ENCODE measurements at regions not wholly inside any gene's neighbourhood (a gene's known extent, or its start where the extent isn't known, plus 50 kb on each side); places are given as distances from the start of the nearest gene placed in this dataset.
"Not testable (repeated sequence)": the region's sequence is repeated elsewhere in the genome, so short reads cannot be mapped to it uniquely, and the experiment has no call there.

- H3K4me1 ChIP-seq (ENCODE audit: insufficient read depth, low read length); H2AFZ ChIP-seq (ENCODE audit: low read depth, low read length); H3K36me3 ChIP-seq (ENCODE audit: insufficient read depth, low read length); H3K4me3 ChIP-seq (ENCODE audit: low read length); H3K27me3 ChIP-seq (ENCODE audit: insufficient read depth, low read length); H3K9me3 ChIP-seq (ENCODE audit: low read length): not testable (repeated sequence)
Measured at GRCh38 chr16:55075208-55075607, 144.5 kb downstream of the IRX5 start.

DNA sequence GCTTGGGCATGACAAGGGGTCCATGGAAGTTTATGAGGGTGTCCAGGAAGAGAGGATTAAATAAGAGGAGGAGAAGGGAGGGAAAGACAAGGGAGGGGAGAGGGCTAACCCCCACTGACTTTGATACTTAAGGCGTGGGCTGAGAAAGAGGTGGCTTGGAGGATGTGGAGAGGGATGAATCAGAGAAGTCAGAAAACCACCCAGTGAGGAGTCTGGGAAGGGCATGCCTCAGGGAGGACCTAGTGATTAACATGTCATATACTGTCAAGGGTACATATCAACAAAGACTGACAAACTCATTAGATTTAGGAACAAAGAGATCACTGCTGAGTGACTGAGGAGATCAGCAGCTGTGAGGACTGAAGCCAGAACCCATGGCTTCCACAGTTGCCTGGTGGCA, 145.4 kb downstream of the IRX5 start:
- peaks cover 4% of the 10 kb centered on the region for H3K9me3 ChIP-seq (ENCODE audit: low read length)
- no peak overlapping the region for H3K4me3 ChIP-seq (ENCODE audit: low read length)
- H3K27me3 ChIP-seq (ENCODE audit: insufficient read depth, low read length): no peaks in the 10 kb centered on the region
- H2AFZ ChIP-seq (ENCODE audit: low read depth, low read length): no peak overlapping the region
- no peaks in the 10 kb centered on the region for H3K4me1 ChIP-seq (ENCODE audit: insufficient read depth, low read length)
- H3K36me3 ChIP-seq (ENCODE audit: insufficient read depth, low read length): no peaks in the 10 kb centered on the region

- Histone ChIP-seq H3K36me3 (ENCODE audit: insufficient read depth, low read length) (no peaks in the 10 kb centered on the region), H3K4me1 (ENCODE audit: insufficient read depth, low read length) (no peaks in the 10 kb centered on the region), H3K9me3 (ENCODE audit: low read length) (no peaks in the 10 kb centered on the region), H3K4me3 (ENCODE audit: low read length) (no peak overlapping the region), H3K27me3 (ENCODE audit: insufficient read depth, low read length) (no peaks in the 10 kb centered on the region), H2AFZ (ENCODE audit: low read depth, low read length) (no peak overlapping the region)
Measured at GRCh38 chr16:55077266-55077665, 146.6 kb downstream of the IRX5 start.

- Histone ChIP-seq H3K4me3 (ENCODE audit: low read length) (no peak overlapping the region), H3K27me3 (ENCODE audit: insufficient read depth, low read length) (no peaks in the 10 kb centered on the region), H3K36me3 (ENCODE audit: insufficient read depth, low read length) (no peaks in the 10 kb centered on the region), H2AFZ (ENCODE audit: low read depth, low read length) (no peak overlapping the region), H3K9me3 (ENCODE audit: low read length) (no peaks in the 10 kb centered on the region), H3K4me1 (ENCODE audit: insufficient read depth, low read length) (no peaks in the 10 kb centered on the region)
Measured at GRCh38 chr16:55078153-55078552, 147.5 kb downstream of the IRX5 start.

- Histone ChIP-seq H3K9me3 (ENCODE audit: low read length) (no peaks in the 10 kb centered on the region), H3K4me3 (ENCODE audit: low read length) (no peak overlapping the region), H3K36me3 (ENCODE audit: insufficient read depth, low read length) (no peaks in the 10 kb centered on the region)
Measured at GRCh38 chr16:55078699-55079410, 148.2 kb downstream of the IRX5 start.

DNA sequence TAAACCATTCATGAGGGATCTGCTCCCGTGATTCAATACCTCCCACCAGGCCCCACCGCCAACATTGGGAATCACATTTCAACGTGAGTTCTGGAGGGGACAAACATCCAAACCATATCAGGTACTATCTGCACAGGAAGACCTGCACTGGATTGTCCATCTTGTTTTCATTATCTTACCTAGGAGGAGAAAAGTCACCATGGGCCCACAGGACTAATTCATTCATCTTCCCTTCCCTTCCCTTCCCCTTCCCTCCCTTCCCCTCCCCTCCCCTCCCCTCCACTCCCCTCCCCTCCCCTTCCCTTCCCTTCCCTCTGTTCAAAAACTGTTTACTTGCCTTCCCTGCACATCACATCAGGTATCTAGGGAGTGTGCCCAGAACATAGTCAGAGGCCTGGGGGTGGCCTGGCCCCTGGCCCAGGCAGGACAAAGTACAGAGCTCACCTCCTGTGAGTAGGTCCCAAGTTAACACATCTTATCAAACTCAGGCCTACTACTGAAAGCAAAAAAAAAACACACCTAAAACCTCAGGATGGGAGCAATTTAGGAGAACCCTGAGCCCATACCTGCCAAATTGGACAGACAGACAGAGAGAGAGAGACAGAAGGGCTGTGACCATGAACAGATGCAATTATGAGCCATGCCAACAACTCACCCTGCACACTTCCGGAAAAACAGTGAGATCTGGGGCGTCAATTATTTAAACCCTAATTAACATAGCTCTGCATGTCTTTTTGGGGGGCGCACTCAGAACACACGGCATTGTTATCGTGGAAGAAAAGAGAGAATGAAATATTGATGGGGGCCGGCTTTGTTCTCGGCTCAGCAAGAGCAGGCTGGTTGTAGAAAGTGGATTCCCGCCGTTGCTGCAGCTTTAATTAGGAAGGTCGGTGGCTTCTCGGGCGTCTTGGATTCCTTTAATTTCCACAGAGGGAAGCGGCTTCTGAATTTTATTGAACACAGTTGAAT, 151.2 kb downstream of the IRX5 start:
- Histone ChIP-seq H2AFZ (ENCODE audit: low read depth, low read length) (no peak overlapping the region), H3K4me3 (ENCODE audit: low read length) (no peak overlapping the region), H3K27me3 (ENCODE audit: insufficient read depth, low read length) (no peaks in the 10 kb centered on the region), H3K36me3 (ENCODE audit: insufficient read depth, low read length) (no peaks in the 10 kb centered on the region), H3K9me3 (ENCODE audit: low read length) (no peaks in the 10 kb centered on the region), H3K4me1 (ENCODE audit: insufficient read depth, low read length) (no peaks in the 10 kb centered on the region)

More at GRCh38 chr16:55078699-55079410, 148.2 kb downstream of the IRX5 start:
- no peak overlapping the region for H2AFZ ChIP-seq (ENCODE audit: low read depth, low read length)
- no peaks in the 10 kb centered on the region for H3K27me3 ChIP-seq (ENCODE audit: insufficient read depth, low read length)
- H3K4me1 ChIP-seq (ENCODE audit: insufficient read depth, low read length): no peaks in the 10 kb centered on the region

DNA sequence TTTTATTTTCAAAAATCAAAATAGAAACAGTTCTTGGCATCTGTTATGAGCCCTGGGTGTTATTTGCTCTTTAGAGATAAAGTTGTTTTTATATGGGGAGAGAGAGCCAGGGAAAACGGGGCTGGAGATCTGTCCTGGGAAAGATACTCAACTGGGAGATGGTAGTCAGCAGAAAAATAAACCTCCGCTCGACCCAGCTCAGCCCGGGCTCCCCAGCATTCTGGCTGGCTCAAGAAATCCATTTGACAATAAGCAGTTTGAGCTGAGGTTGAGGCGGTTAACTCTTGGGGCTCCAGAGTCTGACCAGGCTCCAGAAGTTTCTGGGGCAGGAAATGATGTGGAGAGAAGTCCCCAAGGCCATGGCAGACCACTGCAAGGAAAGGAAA, 151.9 kb downstream of the IRX5 start:
- Histone ChIP-seq H3K4me1 (ENCODE audit: insufficient read depth, low read length) (no peaks in the 10 kb centered on the region), H3K36me3 (ENCODE audit: insufficient read depth, low read length) (no peaks in the 10 kb centered on the region), H2AFZ (ENCODE audit: low read depth, low read length) (no peak overlapping the region), H3K9me3 (ENCODE audit: low read length) (no peaks in the 10 kb centered on the region), H3K4me3 (ENCODE audit: low read length) (no peak overlapping the region), H3K27me3 (ENCODE audit: insufficient read depth, low read length) (no peaks in the 10 kb centered on the region)

- H3K36me3 ChIP-seq (ENCODE audit: insufficient read depth, low read length): no peaks in the 10 kb centered on the region
- H3K9me3 ChIP-seq (ENCODE audit: low read length): no peaks in the 10 kb centered on the region
- no peaks in the 10 kb centered on the region for H3K27me3 ChIP-seq (ENCODE audit: insufficient read depth, low read length)
- H3K4me3 ChIP-seq (ENCODE audit: low read length): no peak overlapping the region
- no peaks in the 10 kb centered on the region for H3K4me1 ChIP-seq (ENCODE audit: insufficient read depth, low read length)
- H2AFZ ChIP-seq (ENCODE audit: low read depth, low read length): no peak overlapping the region
Measured at GRCh38 chr16:55083052-55083451, 152.4 kb downstream of the IRX5 start.

GRCh38 chr16:55088098-55088497, 157.4 kb downstream of the IRX5 start:
- H3K4me1 ChIP-seq (ENCODE audit: insufficient read depth, low read length): no peaks in the 10 kb centered on the region
- no peak overlapping the region for H3K4me3 ChIP-seq (ENCODE audit: low read length)
- no peaks in the 10 kb centered on the region for H3K36me3 ChIP-seq (ENCODE audit: insufficient read depth, low read length)
- peaks cover 6% of the 10 kb centered on the region for H3K27me3 ChIP-seq (ENCODE audit: insufficient read depth, low read length)
- no peak overlapping the region for H2AFZ ChIP-seq (ENCODE audit: low read depth, low read length)
- peaks cover 4% of the 10 kb centered on the region for H3K9me3 ChIP-seq (ENCODE audit: low read length)

GRCh38 chr16:55089600-55089999, 158.9 kb downstream of the IRX5 start:
- Histone ChIP-seq H3K4me1 (ENCODE audit: insufficient read depth, low read length) (no peaks in the 10 kb centered on the region), H3K9me3 (ENCODE audit: low read length) (peaks cover 4% of the 10 kb centered on the region), H3K27me3 (ENCODE audit: insufficient read depth, low read length) (peaks cover 6% of the 10 kb centered on the region), H3K4me3 (ENCODE audit: low read length) (no peak overlapping the region), H3K36me3 (ENCODE audit: insufficient read depth, low read length) (no peaks in the 10 kb centered on the region), H2AFZ (ENCODE audit: low read depth, low read length) (no peak overlapping the region)

DNA sequence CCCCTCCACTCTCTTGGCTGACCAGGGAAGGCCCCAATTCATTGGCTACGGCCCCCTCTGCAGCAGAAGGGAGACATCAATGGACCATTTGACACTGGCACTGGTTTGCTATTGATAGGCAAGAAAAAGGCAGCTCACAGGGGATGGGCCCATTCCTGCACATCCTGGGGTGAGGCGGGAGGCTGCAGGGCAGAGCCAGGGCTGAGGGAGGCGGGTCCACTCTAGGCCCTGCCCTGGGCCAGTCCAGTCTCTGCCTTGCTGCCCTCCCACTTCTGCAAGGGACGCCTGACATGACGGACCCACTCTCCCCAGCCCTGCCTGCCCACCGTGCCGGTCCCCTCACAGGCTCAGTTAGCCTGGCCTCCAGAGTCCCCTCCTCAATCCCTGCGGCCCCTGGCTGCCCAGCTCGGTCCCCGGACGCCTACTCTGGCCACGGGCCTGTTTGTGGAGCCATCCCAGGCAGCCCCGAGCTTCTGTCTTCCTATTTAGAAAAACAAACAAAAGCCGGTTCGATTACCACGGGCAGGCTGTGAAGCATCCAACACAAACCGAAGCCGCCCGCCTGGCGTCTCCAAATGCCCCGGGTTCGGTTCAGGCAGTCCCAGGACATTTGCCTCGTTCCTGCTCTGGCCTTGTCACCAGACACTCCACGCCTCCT, 160.7 kb downstream of the IRX5 start:
- H3K27me3 ChIP-seq (ENCODE audit: insufficient read depth, low read length): peaks cover 6% of the 10 kb centered on the region
- H3K36me3 ChIP-seq (ENCODE audit: insufficient read depth, low read length): no peaks in the 10 kb centered on the region
- peaks cover 4% of the 10 kb centered on the region for H3K9me3 ChIP-seq (ENCODE audit: low read length)
- no peaks in the 10 kb centered on the region for H3K4me1 ChIP-seq (ENCODE audit: insufficient read depth, low read length)
- H3K4me3 ChIP-seq (ENCODE audit: low read length): no peak overlapping the region
- H2AFZ ChIP-seq (ENCODE audit: low read depth, low read length): no peak overlapping the region

- no peaks in the 10 kb centered on the region for H3K36me3 ChIP-seq (ENCODE audit: insufficient read depth, low read length)
- H3K4me3 ChIP-seq (ENCODE audit: low read length): no peak overlapping the region
- H3K27me3 ChIP-seq (ENCODE audit: insufficient read depth, low read length): peaks cover 6% of the 10 kb centered on the region
- no peak overlapping the region for H2AFZ ChIP-seq (ENCODE audit: low read depth, low read length)
- peaks cover 4% of the 10 kb centered on the region for H3K9me3 ChIP-seq (ENCODE audit: low read length)
- H3K4me1 ChIP-seq (ENCODE audit: insufficient read depth, low read length): no peaks in the 10 kb centered on the region
Measured at GRCh38 chr16:55091871-55092230, 161.2 kb downstream of the IRX5 start.

- no peak overlapping the region for H2AFZ ChIP-seq (ENCODE audit: low read depth, low read length)
- H3K4me3 ChIP-seq (ENCODE audit: low read length): no peak overlapping the region
- no peaks in the 10 kb centered on the region for H3K36me3 ChIP-seq (ENCODE audit: insufficient read depth, low read length)
- H3K4me1 ChIP-seq (ENCODE audit: insufficient read depth, low read length): no peaks in the 10 kb centered on the region
- no peaks in the 10 kb centered on the region for H3K27me3 ChIP-seq (ENCODE audit: insufficient read depth, low read length)
- H3K9me3 ChIP-seq (ENCODE audit: low read length): peaks cover 4% of the 10 kb centered on the region
Measured at GRCh38 chr16:55100100-55100499, 169.4 kb downstream of the IRX5 start.
